Fibroblast of villous mesenchyme (primary cell): ENCODE measurements at regions not wholly inside any gene's neighbourhood (a gene's known extent, or its start where the extent isn't known, plus 50 kb on each side); places are given as distances from the start of the nearest gene placed in this dataset.

Experiments
- DNase-seq: peaks from one replicate; pipeline ENCODE4 v3.0.0-alpha.2; 2010; ENCODE audit warnings: low read depth
- H3K4me3 ChIP-seq: 2 replicates; pipeline ENCODE4 v1.5.1; 2011; ENCODE audit warnings: low read depth, mild to moderate bottlenecking, low read length
- CTCF ChIP-seq: IDR thresholded peaks from 2 replicates; pipeline ENCODE4 v1.5.1; 2012; ENCODE audit warnings: low read depth, mild to moderate bottlenecking, low read length; ENCODE audit not compliant: insufficient read depth

DNA sequence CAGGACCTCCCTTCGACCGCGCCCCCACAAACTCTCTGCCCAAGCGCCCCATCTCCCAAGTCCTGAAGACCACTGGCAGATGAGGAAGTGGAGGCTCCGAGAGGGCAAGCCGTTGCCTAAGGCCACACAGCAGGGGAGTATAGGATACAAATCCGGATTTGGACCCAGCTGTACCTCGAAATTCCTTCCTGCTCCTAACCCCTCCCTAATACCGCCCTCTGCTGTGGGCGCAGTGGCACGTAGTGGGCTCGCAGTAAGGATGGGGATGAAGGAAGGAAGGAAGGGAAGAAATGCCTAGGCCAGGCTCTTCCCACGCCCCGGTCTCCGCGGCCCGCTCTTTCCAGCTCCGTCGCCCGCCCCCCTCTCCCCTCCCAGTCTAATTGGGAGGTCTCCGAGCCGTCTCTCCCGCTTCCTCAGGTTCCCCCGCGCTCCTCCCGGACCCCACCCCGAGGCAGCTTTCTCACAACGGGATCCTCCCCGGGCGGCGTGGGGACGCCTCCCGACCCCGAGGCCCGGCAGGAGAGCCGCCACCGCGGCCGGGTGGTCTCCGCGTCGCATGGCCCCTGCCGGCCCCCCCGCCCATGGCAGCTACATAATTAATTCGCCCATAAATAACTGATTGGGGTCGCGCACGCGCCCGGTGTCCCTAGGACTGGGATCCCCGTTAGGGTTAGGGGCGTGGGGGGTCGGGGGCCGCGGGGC is 138.9 kb downstream of the C9orf50 start:
- DNase-seq, result no peak
- H3K4me3 ChIP-seq, result peak overlapping the region; percentile 41
- TF ChIP-seq CTCF, result peak; percentile 32

DNA sequence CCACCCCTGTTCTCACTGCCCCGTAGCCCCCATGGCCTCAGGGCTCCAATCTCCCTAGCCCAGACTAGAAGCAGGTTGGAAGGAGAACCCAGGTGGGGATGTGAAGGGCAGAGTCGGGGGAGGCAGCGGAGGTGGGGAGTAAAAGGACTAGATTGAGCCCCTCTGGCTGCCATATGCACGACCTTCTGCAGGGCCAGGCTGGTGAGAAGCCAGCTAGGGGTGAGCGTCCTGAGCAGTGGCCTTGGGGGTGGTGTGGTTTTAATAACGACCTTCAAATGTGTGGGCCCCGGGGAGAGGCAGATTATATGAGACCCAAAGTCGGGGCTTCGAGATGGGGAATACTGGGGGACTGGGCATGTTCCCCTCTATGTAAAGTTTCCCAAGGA is 139.5 kb downstream of the C9orf50 start:
- no peak for TF ChIP-seq CTCF
- DNase-seq, result no peak

DNA sequence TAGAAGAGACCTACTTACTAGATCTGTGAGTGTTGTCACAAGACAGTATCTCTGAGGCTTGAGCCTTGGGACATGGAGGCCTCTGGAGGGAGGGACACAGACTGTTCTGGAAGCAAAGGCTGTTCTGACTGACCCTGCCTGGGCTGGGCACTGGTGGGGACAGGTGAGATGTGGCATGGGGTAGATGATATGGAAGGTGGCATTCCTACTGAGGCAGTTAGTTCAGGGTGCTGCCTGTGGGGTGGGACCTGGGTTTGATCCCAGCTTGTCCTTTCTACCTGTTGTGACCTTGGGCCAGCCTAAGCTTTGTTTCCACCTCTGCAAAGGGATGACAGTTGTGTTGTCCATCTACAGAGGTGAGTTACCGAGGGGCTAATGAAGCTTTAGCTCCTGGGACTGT is 140.2 kb downstream of the C9orf50 start:
- TF ChIP-seq CTCF, result no peak
- no peak for DNase-seq
- H3K4me3 ChIP-seq, result no peak overlapping the region

More for the DNA sequence above, 139.5 kb downstream of the C9orf50 start:
- H3K4me3 ChIP-seq, result no peak overlapping the region

DNA sequence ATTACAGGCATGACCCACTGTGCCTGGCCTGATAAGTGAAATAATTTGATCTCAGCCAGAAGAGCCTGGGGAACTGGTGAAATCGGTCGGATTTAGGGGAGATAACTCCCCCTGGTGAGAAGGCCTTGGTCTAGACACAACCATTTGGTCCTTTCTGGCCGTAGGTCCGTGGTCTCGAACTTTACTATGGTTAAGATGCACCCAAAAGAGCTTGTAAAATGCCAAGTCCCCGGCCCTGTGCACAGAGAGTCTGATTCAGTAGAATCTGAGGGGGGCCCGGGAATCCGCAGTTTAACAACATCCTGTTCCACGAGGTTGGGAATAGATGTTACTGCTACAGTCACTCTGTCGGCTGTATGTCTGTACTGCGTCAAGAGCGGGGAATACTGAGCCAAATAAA is 140.7 kb downstream of the C9orf50 start:
- peak; percentile 18 for TF ChIP-seq CTCF

GRCh38 chr9:129479631-129480011 is 141.3 kb downstream of the C9orf50 start:
- H3K4me3 ChIP-seq, result no peak overlapping the region
- no peak for TF ChIP-seq CTCF
- DNase-seq, result no peak

More for the DNA sequence above, 140.7 kb downstream of the C9orf50 start:
- DNase-seq, result peak; percentile 66
- no peak overlapping the region for H3K4me3 ChIP-seq

- no peak for TF ChIP-seq CTCF
- DNase-seq, result no peak
- H3K4me3 ChIP-seq, result no peak overlapping the region
Observed at GRCh38 chr9:129478961-129479630, 141.8 kb downstream of the C9orf50 start.
